H9 (cell line): ENCODE measurements at regions not wholly inside any gene's neighbourhood (a gene's known extent, or its start where the extent isn't known, plus 50 kb on each side); places are given as distances from the start of the nearest gene placed in this dataset.

Experiments used
- DNase-seq: peaks from one replicate; pipeline ENCODE4 v3.0.0-alpha.2; 2017
- H2AFZ ChIP-seq: one replicate; pipeline ENCODE4 v1.6.1; 2013; ENCODE audit warnings: mild to moderate bottlenecking, low read length, control low read depth, moderate library complexity
- H2AK5ac ChIP-seq: 2 replicates; pipeline ENCODE4 v1.6.1; 2013; ENCODE audit warnings: low read length, control low read depth, mixed read lengths; ENCODE audit not compliant: insufficient read length
- H2BK120ac ChIP-seq: one replicate; pipeline ENCODE4 v1.6.1; 2013; ENCODE audit warnings: low read depth, mild to moderate bottlenecking, low read length, control low read depth, inconsistent platforms; ENCODE audit not compliant: poor library complexity, severe bottlenecking
- H2BK12ac ChIP-seq: 2 replicates; pipeline ENCODE4 v1.6.1; 2013; ENCODE audit warnings: low read length, control low read depth, mixed read lengths, low read depth; ENCODE audit not compliant: insufficient read length
- H2BK15ac ChIP-seq: 2 replicates; pipeline ENCODE4 v1.6.1; 2013; ENCODE audit warnings: low read depth, low read length, control low read depth
- H2BK20ac ChIP-seq: one replicate; pipeline ENCODE4 v1.6.1; 2013; ENCODE audit warnings: low read depth, mild to moderate bottlenecking, low read length, control low read depth, inconsistent platforms; ENCODE audit not compliant: poor library complexity, severe bottlenecking
- H2BK5ac ChIP-seq: 2 replicates; pipeline ENCODE4 v1.6.1; 2013; ENCODE audit warnings: low read length, control low read depth, mixed read lengths; ENCODE audit not compliant: insufficient read length
- H3K14ac ChIP-seq: 2 replicates; pipeline ENCODE4 v1.6.1; 2013; ENCODE audit warnings: low read length, control low read depth; ENCODE audit not compliant: insufficient read depth
- H3K18ac ChIP-seq: 2 replicates; pipeline ENCODE4 v1.6.1; 2013; ENCODE audit warnings: low read depth, mild to moderate bottlenecking, mixed read lengths, low read length, control low read depth; ENCODE audit not compliant: insufficient read length
- H3K23ac ChIP-seq: 2 replicates; pipeline ENCODE4 v1.6.1; 2013; ENCODE audit warnings: low read length, control low read depth, mixed read lengths, low read depth; ENCODE audit not compliant: insufficient read length
- H3K23me2 ChIP-seq: 2 replicates; pipeline ENCODE4 v1.6.1; 2013; ENCODE audit warnings: low read depth, mild to moderate bottlenecking, mixed read lengths, low read length, control low read depth; ENCODE audit not compliant: insufficient read length, poor library complexity, severe bottlenecking
- H3K27ac ChIP-seq: 2 replicates; pipeline ENCODE4 v1.5.1; 2013; ENCODE audit warnings: low read length, control low read depth, mixed read lengths, low read depth; ENCODE audit not compliant: insufficient read length
- H3K27me3 ChIP-seq: 2 replicates; pipeline ENCODE4 v1.6.1; 2013; ENCODE audit warnings: low read length, control low read depth, inconsistent platforms; ENCODE audit not compliant: insufficient read depth
- H3K4ac ChIP-seq: 2 replicates; pipeline ENCODE4 v1.6.1; 2013; ENCODE audit warnings: low read depth, mild to moderate bottlenecking, control low read depth, inconsistent platforms, low read length, moderate library complexity
- H3K4me1 ChIP-seq: 2 replicates; pipeline ENCODE4 v1.6.1; 2013; ENCODE audit warnings: low read length, control low read depth, inconsistent platforms; ENCODE audit not compliant: insufficient read depth
- H3K4me2 ChIP-seq: 2 replicates; pipeline ENCODE4 v1.6.1; 2013; ENCODE audit warnings: low read length, control low read depth, mixed read lengths; ENCODE audit not compliant: insufficient read length, insufficient read depth
- H3K56ac ChIP-seq: 2 replicates; pipeline ENCODE4 v1.6.1; 2013; ENCODE audit warnings: low read depth, mild to moderate bottlenecking, mixed read lengths, low read length, control low read depth; ENCODE audit not compliant: insufficient read length
- H3K79me1 ChIP-seq: 2 replicates; pipeline ENCODE4 v1.6.1; 2013; ENCODE audit warnings: low read depth, mild to moderate bottlenecking, moderate library complexity, low read length, control low read depth, inconsistent platforms; ENCODE audit not compliant: insufficient read depth, poor library complexity, severe bottlenecking
- H3K79me2 ChIP-seq: 2 replicates; pipeline ENCODE4 v1.6.1; 2013; ENCODE audit warnings: low read length, control low read depth, inconsistent platforms; ENCODE audit not compliant: insufficient read depth
- H3K9ac ChIP-seq: 2 replicates; pipeline ENCODE4 v1.6.1; 2013; ENCODE audit warnings: low read length, control low read depth, mixed read lengths; ENCODE audit not compliant: insufficient read length; ENCODE audit errors: extremely low read depth
- H3K9me3 ChIP-seq: one replicate; pipeline ENCODE4 v1.6.1; 2013; ENCODE audit warnings: low read depth, low read length, inconsistent platforms; ENCODE audit not compliant: control insufficient read depth
- H3T11ph ChIP-seq: one replicate; pipeline ENCODE4 v1.6.1; 2013; ENCODE audit warnings: mild to moderate bottlenecking, low read length, control low read depth, inconsistent platforms
- H4K20me1 ChIP-seq: one replicate; pipeline ENCODE4 v1.6.1; 2013; ENCODE audit not compliant: control insufficient read depth, insufficient read length, insufficient read depth
- H4K5ac ChIP-seq: 2 replicates; pipeline ENCODE4 v1.6.1; 2013; ENCODE audit warnings: low read depth, mild to moderate bottlenecking, mixed read lengths, low read length, control low read depth; ENCODE audit not compliant: insufficient read length
- H4K8ac ChIP-seq: replicated peaks from 2 replicates; pipeline ENCODE4 v1.6.1; 2013; ENCODE audit warnings: low read length, control low read depth, mixed read lengths, low read depth; ENCODE audit not compliant: insufficient read length
- H4K91ac ChIP-seq: 2 replicates; pipeline ENCODE4 v1.6.1; 2013; ENCODE audit warnings: low read depth, mild to moderate bottlenecking, moderate library complexity, mixed read lengths, low read length, control low read depth; ENCODE audit not compliant: insufficient read length
- H3K27ac Mint-ChIP-seq, 3 experiments: 2 replicates in 2 of 3; 3 replicates in 1 of 3; pipeline ENCODE4 v1.8.0; 2020 to 2021; ENCODE audit warnings: mixed read lengths in 3 of 3, mild to moderate bottlenecking in 1 of 3, moderate library complexity in 1 of 3
- H3K27me3 Mint-ChIP-seq: 2 replicates; pipeline ENCODE4 v1.8.0; 2021; ENCODE audit warnings: low read depth, mild to moderate bottlenecking, moderate library complexity, mixed read lengths
- H3K36me3 Mint-ChIP-seq, 3 experiments: 2 replicates in 2 of 3; 3 replicates in 1 of 3; pipeline ENCODE4 v1.8.0; 2020 to 2021; ENCODE audit warnings: low read depth in 3 of 3, mixed read lengths in 3 of 3; ENCODE audit not compliant: insufficient read depth in 1 of 3
- H3K4me1 Mint-ChIP-seq, 2 experiments: 2 replicates each; pipeline ENCODE4 v1.8.0; 2020; ENCODE audit warnings: mixed read lengths in 2 of 2
- H3K4me3 Mint-ChIP-seq, 2 experiments: 2 replicates in 1 of 2; 3 replicates in 1 of 2; pipeline ENCODE4 v1.8.0; 2020 to 2021; ENCODE audit warnings: mild to moderate bottlenecking in 2 of 2, mixed read lengths in 2 of 2, moderate library complexity in 1 of 2
- H3K9me3 Mint-ChIP-seq, 2 experiments: 2 replicates in 1 of 2; 3 replicates in 1 of 2; pipeline ENCODE4 v1.8.0; 2020; ENCODE audit warnings: mild to moderate bottlenecking in 2 of 2, mixed read lengths in 2 of 2, moderate library complexity in 1 of 2
- WGBS: extraction: QIAGEN DNeasy Blood & Tissue Kit; methylation state at CpG from one replicate; pipeline ENCODE4 v1.1.7; 2013; ENCODE audit warnings: missing lambda C conversion rate, low lambda C conversion rate, mixed read lengths; ENCODE audit not compliant: insufficient read length; ENCODE audit errors: extremely low coverage; 5-methylcytosine and 5-hydroxymethylcytosine counted together
- TF ChIP-seq, protein P1 (sequence below): fragments of 200-600 bp; sonication (generic); conservative IDR thresholded peaks from 3 replicates; pipeline ENCODE4 v1.8.0; 2021; ENCODE audit warnings: antibody characterized with exemption, mild to moderate bottlenecking

DNA sequence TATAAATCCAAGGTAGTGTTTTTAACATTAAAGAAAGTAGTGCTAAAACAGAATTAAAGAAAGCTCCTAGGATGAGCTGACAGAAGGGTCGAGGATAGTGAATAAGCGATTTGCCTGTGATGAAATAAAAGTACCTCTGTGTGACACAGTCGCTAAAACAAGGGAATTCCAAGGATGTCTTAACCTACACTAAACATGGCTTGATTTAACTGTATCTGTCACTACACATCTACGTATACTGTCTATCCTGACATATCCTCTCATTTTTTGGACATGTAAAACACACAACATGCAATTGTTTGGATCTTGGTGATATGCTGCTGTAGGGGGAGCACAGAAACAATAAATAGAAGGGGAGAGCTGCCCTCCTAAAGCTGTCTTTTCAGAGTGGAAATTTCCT, 580.8 kb upstream of the SLC8A1 start:
- H3K23me2 ChIP-seq: no peaks in the 10 kb centered on the region
- no CpG with 5 or more reads among the region's 4 CpGs for WGBS
- peak overlapping the region; percentile 12 for H2BK20ac ChIP-seq
- TF ChIP-seq, protein P1, sequence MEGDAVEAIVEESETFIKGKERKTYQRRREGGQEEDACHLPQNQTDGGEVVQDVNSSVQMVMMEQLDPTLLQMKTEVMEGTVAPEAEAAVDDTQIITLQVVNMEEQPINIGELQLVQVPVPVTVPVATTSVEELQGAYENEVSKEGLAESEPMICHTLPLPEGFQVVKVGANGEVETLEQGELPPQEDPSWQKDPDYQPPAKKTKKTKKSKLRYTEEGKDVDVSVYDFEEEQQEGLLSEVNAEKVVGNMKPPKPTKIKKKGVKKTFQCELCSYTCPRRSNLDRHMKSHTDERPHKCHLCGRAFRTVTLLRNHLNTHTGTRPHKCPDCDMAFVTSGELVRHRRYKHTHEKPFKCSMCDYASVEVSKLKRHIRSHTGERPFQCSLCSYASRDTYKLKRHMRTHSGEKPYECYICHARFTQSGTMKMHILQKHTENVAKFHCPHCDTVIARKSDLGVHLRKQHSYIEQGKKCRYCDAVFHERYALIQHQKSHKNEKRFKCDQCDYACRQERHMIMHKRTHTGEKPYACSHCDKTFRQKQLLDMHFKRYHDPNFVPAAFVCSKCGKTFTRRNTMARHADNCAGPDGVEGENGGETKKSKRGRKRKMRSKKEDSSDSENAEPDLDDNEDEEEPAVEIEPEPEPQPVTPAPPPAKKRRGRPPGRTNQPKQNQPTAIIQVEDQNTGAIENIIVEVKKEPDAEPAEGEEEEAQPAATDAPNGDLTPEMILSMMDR: no peak
- H3K27ac ChIP-seq: peak overlapping the region; percentile 66
- no peak for DNase-seq
- H3K14ac ChIP-seq: no peak overlapping the region
- H3K9ac ChIP-seq: no peak overlapping the region
- no peak overlapping the region for H3K56ac ChIP-seq
- no peak overlapping the region for H3K23ac ChIP-seq
- H4K5ac ChIP-seq: no peak overlapping the region
- no peaks in the 10 kb centered on the region for H3K79me1 ChIP-seq
- H3K4me1 ChIP-seq: no peaks in the 10 kb centered on the region; the same call in 1 of the 2 replicates
- H4K91ac ChIP-seq: no peak overlapping the region
- peaks cover 0 to 4% of the 10 kb centered on the region in 2 experiments; a peak in 3 of 5 replicates for H3K9me3 Mint-ChIP-seq
- no peaks in the 10 kb centered on the region for H3K9me3 ChIP-seq
- H2AFZ ChIP-seq: no peak overlapping the region
- H4K8ac ChIP-seq: no peak overlapping the region
- H3K4me2 ChIP-seq: no peak overlapping the region
- no peaks in the 10 kb centered on the region for H3K27me3 ChIP-seq
- no peak overlapping the region for H2BK120ac ChIP-seq
- peaks cover 11 to 15% of the 10 kb centered on the region in 2 experiments for H3K4me1 Mint-ChIP-seq
- no peaks in the 10 kb centered on the region for H3K79me2 ChIP-seq
- H2BK15ac ChIP-seq: no peak overlapping the region
- peaks cover 0 to 5% (median 0%) of the 10 kb centered on the region in 3 experiments; a peak in 1 of 7 replicates for H3K36me3 Mint-ChIP-seq
- no peak overlapping the region for H3K18ac ChIP-seq
- H3K27ac Mint-ChIP-seq: peak overlapping the region; percentile 24 to 94 (median 36); a peak in 5 of 7 replicates
- no peak overlapping the region for H2BK5ac ChIP-seq
- no peaks in the 10 kb centered on the region for H3K27me3 Mint-ChIP-seq
- no peak overlapping the region for H2AK5ac ChIP-seq
- H3K4ac ChIP-seq: no peak overlapping the region
- H4K20me1 ChIP-seq: no peaks in the 10 kb centered on the region
- no peak overlapping the region for H3T11ph ChIP-seq
- H3K4me3 Mint-ChIP-seq: no peak overlapping the region
- H2BK12ac ChIP-seq: peak overlapping the region; percentile 45
